NCI-H2196 treated with DMSO at 0.1 percent for 48 hours (cell line): ENCODE measurements at regions not wholly inside any gene's neighbourhood (a gene's known extent, or its start where the extent isn't known, plus 50 kb on each side); places are given as distances from the start of the nearest gene placed in this dataset.

Experiments
- DNase-seq: peaks from one replicate; lab custom pipeline; 2025; ENCODE audit not compliant: unreplicated experiment; lab: John Stamatoyannopoulos, UW

- DNase-seq: no peak
These were observed 796.5 kb upstream of the SLIT2 start for GRCh38 chr4:19455196-19455595.

GRCh38 chr4:19438233-19438632 lies 813.5 kb upstream of the SLIT2 start:
- no peak for DNase-seq

GRCh38 chr4:19437008-19437407 lies 814.7 kb upstream of the SLIT2 start:
- DNase-seq: no peak

GRCh38 chr4:19429684-19430083 lies 822.0 kb upstream of the SLIT2 start:
- DNase-seq: no peak

- no peak for DNase-seq
These were observed 826.6 kb upstream of the SLIT2 start for GRCh38 chr4:19425146-19425545.

GRCh38 chr4:19417256-19417655 lies 834.4 kb upstream of the SLIT2 start:
- DNase-seq: no peak

- DNase-seq: no peak
These were observed 835.6 kb upstream of the SLIT2 start for GRCh38 chr4:19416146-19416545.

- DNase-seq: no peak
These were observed 843.2 kb upstream of the SLIT2 start for GRCh38 chr4:19408490-19408889.

- DNase-seq: no peak
These were observed 844.9 kb upstream of the SLIT2 start for GRCh38 chr4:19406789-19407188.

- DNase-seq: no peak
These were observed 847.8 kb upstream of the SLIT2 start for GRCh38 chr4:19403786-19404370.

GRCh38 chr4:19402581-19403065 lies 849.1 kb upstream of the SLIT2 start:
- no peak for DNase-seq

GRCh38 chr4:19401301-19402080 lies 850.2 kb upstream of the SLIT2 start:
- DNase-seq: no peak

- DNase-seq: no peak
These were observed 850.9 kb upstream of the SLIT2 start for GRCh38 chr4:19400820-19401219.

GRCh38 chr4:19399001-19399400 lies 852.7 kb upstream of the SLIT2 start:
- DNase-seq: no peak

- no peak for DNase-seq
These were observed 864.9 kb upstream of the SLIT2 start for GRCh38 chr4:19386786-19387185.

GRCh38 chr4:19382993-19383756 lies 868.5 kb upstream of the SLIT2 start:
- no peak for DNase-seq

- no peak for DNase-seq
These were observed 870.6 kb upstream of the SLIT2 start for GRCh38 chr4:19381068-19381467.

GRCh38 chr4:19380600-19380999 lies 871.1 kb upstream of the SLIT2 start:
- DNase-seq: no peak

- DNase-seq: no peak
These were observed 872.5 kb upstream of the SLIT2 start for GRCh38 chr4:19379191-19379708.

- no peak for DNase-seq
These were observed 875.8 kb upstream of the SLIT2 start for GRCh38 chr4:19375931-19376330.

- no peak for DNase-seq
These were observed 876.4 kb upstream of the SLIT2 start for GRCh38 chr4:19375136-19375804.
